SKM-1 treated with dmso at 0.1 percent for 144 hours (cell line): ENCODE measurements at regions not wholly inside any gene's neighbourhood (a gene's known extent, or its start where the extent isn't known, plus 50 kb on each side); places are given as distances from the start of the nearest gene placed in this dataset.
"Not testable (repeated sequence)": the region's sequence is repeated elsewhere in the genome, so short reads cannot be mapped to it uniquely, and the experiment has no call there.

ENCODE experiments used
- DNase-seq: peaks from one replicate; lab custom pipeline; 2025; ENCODE audit not compliant: unreplicated experiment; lab: John Stamatoyannopoulos, UW

DNA sequence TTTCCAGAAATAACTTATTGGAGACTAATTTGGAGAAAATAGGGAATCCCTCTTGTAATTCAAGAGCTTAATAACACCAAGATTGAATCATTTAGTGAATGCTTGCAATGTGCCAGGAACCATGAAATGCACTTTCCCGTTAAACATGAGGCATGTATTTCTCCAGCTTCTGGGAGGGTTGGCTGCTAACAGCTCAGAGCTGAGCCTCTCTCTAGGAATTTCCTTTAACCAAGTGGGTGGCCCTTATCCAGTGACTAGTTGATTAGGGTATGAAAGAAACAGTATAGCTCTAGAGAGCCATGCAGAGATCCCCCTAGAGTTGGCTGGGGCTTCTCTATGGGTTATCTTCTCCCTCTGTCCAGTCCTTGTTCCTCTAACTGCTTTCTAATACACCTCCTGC lies 356.4 kb upstream of the GOT2 start:
- no peak for DNase-seq

DNA sequence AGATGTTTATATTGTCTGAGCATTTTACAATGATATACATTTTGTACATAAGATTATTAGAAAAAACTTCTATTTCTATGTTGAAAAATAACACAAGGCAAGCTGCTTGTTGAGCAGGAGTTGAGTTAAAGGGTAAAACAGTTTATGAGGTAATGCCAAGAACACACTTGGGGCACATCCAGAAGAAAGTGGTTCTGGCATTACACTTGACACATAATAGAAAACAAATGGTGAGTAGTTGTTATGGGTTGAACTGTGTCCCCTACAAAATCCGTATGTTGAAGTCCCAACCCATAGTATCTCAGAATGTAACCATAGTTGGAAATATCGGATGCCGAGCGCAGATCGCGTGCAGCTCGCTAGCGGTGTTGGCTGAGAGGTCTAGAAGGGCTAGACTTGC lies 354.3 kb upstream of the GOT2 start:
- no peak for DNase-seq

DNA sequence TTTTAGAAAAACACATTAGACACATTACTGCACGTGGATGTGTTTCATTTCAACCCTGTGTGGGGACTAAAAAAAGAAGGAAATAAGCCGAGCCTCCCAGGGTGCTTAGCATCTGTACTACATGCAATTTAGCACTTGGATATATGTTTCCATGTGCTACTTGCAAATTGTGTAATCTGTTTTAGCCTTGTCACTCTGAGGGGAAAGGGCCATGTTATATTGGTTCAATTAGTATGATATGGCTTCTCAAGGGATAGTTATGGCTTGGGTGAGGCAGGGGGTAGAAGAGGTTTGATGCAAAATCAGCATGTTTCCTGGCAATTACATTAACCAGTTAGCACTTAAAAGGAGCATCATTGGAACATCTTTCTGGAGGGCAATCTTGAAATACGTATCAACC lies 353.5 kb upstream of the GOT2 start:
- DNase-seq: no peak

DNA sequence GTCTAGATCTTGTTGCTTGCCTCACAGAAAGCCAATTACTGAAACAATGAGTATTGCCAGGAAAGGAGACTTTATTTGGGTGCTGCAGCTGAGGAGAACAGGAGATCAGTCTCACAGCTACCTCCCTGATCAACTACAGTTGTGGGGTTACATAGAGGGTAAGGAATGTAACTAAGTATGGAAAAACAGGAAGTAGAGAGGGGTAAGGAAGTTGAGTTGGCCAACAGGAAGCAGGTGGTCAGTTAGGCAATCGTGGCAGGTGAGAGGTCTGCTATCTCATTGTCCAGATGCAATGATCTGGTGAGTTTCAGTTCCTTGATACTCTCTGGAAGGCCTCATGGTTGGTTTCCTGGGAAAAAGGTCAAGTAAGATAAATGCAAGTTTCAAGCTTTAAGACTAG lies 333.1 kb upstream of the GOT2 start:
- peak; percentile 96 for DNase-seq

DNA sequence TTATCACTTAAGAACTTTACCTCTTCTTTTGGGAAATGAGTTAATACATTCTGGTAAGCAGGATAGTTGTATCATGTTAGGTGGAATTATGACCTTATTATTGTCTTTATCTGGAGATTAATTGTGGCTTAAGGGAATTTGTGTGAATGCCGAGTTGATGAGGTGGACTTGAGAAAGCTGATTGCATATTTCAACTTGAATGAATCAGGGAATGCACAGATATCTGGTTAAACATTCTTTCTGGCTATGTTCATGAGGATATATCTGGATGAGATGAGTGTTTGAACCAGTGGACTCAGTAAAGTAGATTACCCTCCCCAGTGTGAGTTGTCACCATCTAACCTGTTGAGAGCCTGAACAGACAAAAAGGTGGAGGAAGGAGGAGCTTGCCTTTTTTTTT lies 326.1 kb upstream of the GOT2 start:
- DNase-seq: no peak

DNA sequence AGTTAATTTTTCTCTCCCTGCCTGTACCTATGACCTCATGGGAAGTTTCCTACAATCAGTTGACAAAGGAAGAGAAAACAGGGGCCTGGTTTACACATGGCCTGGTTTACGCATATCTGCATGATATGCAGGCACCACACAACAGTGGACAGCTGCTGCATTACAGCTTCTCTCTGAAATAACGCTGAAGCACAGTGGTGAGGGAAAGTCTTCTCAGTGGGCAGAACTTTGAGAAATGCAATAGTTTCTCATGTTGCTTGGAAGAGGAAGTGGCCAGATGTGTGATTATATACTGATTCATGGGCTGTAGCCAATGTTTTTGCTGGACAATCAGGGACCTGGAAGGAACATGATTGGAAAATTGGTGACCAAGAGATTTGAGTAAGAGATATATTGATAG lies 324.1 kb upstream of the GOT2 start:
- no peak for DNase-seq

DNA sequence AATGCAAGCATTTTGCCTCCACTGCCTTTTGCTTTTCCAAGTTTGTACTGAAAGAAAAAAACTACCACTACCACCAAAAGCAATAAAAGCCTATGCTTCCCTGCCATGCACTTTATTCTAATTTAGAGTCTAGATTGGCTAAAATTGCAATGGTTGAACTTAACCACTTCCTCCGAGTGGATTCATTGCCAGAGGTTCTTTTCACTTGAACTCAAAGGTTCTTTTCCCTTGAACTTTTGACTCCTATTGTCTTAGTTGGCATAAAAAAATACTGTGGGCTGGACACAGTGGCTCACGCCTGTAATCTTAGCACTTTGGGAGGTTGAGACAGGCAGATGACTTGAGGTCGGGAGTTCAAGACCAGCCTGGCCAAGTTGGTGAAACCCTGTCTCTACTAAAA lies 319.8 kb upstream of the GOT2 start:
- DNase-seq: no peak

DNA sequence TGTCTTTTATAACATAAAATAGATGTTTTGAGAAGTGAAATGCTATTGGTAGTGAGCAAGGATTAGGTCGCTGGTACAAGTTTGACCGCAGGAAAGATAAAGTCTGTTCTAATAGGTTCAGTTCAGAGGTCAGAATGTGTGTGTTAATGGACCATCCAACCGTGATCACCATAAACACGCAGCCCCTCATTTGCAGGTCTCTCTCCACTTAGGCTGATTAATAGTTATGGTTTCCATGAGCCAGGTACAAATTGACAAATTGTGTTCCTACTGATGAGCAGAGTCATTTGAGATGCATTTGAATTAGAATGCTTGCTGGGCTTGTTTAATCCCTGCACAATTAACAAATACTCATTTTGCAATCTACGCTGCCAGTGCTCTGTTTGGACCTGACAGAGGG lies 318.1 kb upstream of the GOT2 start:
- no peak for DNase-seq

DNA sequence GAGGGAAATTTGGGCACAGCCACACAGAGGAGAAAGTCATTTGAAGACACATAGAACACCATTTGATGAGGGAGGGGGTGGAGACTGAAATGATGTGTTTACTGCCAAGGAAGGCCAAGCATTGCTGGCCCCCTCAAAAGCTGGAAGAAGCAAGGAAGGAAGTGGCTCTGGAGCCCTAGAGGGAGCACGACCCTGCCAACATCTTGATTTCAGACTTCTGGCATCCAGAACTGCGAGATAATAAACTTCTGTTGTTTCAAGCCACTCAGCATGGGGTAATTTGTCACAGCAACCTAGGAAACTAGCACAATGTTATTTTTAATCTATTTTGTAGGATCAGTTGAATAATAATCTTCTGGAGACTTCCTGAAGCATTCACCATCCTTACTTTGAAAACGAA lies 314.8 kb upstream of the GOT2 start:
- DNase-seq: no peak

DNA sequence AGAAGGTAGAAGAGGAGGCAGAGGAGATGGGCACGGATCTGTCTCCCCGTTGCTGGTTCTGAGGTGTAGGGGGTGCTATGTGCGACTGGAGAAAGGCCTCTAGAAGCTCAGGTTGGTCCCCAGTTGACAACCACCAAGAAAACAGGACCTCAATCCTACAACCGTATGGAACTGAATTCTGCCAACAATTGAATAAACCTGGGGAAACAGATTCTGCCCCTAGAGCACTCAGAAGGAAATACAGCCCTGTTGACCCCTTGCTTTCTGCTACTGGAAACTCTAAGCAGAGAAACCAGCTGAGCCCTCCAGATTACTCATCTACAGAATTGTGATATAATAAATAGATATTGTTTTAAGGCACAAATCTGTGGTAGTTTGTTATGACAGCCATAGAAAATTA lies 313.0 kb upstream of the GOT2 start:
- no peak for DNase-seq

DNA sequence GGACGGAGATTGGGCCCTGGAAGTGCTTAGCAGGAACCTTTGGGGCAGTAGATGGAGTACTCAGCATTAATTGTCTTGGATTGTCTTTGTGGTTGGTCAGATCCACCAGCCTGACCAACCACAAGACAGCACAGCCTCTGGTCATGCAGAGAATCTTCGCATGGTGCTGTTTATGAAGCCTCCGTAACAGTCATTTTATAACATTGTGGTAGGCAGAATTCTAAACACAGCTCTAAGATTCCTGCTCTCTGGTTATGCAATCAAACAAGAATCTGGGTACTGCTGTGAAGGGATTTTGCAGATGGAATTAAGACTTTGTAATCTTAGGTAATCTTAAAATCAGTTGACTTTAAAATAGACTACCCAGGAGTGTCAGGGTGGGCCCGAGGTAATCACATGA lies 312.2 kb upstream of the GOT2 start:
- DNase-seq: no peak

DNA sequence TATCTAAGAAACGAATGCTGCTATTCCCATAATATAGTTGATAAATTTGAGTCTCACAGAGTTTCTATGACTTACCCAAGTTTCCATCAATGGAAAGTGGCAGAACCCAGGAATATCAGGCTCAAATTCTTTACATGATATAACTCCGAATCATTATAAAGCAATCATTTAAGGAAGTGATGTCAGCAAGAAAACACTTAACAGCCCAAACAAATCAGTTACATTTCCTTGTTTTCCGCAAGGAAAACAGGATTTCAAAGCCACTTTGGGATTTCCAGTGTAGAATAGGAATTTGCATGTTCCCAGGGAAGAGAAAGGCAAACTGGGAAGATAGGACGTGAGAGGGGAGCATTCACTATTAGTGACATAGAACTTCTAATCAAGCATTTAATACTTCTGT lies 311.4 kb upstream of the GOT2 start:
- no peak for DNase-seq

DNA sequence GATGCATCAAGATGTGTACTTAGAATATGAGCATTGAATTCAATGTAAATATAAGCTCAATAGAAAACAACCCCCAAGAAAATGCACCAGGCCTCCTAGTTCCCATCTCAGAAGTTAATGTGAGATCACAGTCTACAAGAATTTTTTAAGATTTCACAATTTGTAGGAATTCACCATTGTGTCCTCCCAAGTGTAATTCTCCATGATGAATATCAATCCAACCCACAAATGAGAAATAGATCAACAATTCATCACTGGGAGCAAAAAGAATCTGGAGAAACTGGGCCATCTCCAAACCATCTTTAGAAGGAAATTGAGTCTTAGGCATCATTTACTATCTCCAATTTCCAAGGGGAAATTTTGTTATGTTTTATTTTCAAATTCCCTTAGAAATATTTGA lies 310.5 kb upstream of the GOT2 start:
- no peak for DNase-seq

DNA sequence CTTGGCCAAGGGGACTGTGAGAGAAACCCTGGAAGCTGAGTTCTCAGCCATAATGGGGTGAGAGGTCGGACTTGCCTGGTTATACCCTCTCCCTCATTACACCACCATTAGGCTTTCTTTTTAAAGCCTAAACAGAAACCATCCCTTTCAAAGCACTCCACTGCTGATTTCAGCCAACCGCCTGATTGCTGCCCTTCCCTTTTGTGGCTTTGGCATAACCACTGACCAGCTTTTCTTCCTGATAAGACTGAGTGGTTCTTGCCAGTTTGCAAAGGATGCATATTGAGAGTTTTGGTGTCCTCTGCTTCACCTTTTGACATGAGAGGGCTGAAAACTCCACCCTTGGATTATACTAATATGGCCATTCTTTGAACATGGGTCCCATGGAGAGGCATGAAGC lies 308.2 kb upstream of the GOT2 start:
- no peak for DNase-seq

DNA sequence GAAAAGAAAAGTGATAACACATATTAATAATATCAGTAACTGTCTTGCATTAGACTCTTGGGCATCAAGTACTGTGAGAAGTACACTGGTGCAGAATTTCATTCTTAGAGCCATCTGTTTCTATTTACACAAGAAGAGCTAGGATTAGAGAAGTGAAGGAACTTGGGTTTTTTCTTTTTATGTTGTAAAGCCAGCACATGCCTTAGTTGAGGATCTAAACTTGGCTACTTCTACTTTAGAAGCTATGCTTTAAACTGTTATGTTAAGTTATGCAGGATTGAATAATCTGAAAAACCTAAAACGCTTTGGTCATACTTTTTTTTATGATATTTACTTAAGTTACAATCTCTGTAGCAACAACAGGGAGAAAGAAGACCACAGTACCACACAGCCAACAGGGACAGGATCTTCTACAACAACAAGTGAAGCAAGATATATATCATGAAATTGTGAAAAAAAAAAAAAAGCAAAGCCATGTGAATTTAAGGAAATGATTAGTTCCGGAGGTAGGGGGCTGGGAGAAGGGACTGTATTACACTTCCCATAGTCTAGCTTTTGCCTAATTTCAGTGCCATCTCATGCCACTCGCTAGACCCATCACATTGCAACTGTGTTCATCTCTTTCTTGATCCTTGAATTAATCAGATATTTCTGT lies 305.1 kb upstream of the GOT2 start:
- DNase-seq: no peak

DNA sequence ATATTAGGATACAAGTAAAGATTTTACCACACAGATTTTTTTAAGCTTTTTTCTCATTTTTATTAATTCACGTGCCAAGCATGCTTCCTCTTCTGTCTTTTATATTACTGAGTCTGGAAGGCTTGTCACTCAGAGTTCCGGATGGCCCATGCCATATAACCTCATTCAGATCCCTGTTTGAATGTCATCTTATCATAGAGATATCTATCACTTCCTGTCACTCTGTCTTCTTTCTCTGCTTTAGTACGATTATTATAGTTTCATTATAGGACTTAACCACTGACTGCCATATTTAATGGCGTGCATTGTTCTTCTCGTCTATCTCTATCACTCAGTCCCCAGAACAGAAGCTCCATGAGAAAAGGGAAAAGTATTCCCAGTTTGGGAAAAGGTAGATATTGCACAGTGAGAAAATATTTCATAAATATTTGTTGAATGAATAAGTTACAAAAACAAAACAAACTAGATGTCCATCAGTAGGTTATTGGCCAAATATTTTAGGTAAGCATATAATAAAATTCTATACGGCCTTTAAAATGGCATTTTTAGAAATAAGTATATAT lies 296.9 kb upstream of the GOT2 start:
- DNase-seq: no peak

DNA sequence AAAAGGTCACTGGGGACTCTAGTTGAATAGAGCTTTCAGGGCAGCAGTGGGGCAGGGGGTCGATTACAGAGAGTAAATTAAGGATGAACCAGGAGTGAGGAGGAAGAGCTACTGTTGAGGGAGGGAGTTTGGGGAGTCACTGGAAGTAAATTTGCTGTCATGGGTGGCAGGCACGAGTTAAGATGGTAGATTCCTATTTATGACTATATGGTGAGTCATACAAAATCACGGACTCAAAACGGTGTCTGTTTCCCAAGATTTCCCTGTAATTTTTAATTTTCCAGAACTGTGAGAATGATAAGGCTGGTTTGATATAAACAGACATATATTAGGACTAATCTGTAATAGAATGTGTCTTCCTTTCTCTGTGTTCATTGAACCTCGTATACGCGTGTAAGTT lies 287.6 kb upstream of the GOT2 start:
- DNase-seq: no peak

DNA sequence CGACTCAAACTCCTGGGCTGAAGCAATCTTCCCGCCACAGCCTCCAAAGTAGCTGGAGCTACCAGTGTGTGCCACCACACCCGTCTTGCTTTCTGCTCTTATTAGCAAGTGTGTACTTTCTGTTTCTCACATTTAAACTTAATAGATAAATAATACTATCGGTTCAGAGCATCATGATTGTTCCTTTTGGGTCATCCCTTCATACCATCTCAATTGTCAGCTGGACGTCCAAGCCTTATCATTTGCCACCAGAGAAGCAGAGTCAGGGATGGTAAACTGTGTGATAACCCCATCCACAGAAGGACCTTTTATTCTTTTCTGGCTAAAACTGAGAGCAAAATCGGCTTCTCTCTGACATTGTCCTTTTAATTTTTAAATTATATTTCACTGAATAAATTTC lies 279.8 kb upstream of the GOT2 start:
- DNase-seq: no peak

DNA sequence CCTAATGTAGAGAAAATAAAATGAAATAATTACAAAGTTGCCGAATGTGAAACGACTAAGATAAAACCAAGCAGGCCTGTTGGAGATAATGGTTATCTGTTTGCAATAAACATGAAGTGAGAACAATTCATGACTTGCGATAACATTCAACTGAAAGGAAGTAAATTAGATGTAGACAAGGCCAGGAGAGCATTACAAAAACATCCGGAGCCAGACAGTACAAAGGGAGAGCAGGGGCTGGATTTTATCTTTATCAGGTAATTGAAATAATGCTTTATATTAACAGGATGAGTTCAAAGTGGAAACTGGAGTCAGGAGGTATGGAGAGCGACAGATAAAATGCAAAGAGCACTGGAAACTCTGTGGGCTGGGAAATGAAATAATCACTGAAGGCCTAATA lies 265.6 kb upstream of the GOT2 start:
- no peak for DNase-seq

DNA sequence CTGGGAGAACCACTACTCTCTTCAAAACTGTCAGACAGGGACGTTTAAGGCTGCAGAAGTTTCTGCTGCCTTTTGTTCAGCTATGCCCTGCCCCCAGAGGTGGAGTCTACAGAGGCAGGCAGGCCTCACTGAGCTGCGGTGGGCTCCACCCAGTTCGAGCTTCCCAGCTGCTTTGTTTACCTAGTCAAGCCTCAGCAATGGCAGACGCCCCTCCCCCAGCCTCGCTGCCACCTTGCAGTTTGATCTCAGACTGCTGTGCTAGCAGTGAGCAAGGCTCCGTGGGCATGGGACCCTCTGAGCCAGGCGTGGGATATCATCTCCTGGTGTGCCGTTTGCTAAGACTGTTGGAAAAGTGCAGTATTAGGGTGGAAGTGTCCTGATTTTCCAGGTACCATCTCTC lies 258.6 kb upstream of the GOT2 start:
- DNase-seq: not testable (repeated sequence)

DNA sequence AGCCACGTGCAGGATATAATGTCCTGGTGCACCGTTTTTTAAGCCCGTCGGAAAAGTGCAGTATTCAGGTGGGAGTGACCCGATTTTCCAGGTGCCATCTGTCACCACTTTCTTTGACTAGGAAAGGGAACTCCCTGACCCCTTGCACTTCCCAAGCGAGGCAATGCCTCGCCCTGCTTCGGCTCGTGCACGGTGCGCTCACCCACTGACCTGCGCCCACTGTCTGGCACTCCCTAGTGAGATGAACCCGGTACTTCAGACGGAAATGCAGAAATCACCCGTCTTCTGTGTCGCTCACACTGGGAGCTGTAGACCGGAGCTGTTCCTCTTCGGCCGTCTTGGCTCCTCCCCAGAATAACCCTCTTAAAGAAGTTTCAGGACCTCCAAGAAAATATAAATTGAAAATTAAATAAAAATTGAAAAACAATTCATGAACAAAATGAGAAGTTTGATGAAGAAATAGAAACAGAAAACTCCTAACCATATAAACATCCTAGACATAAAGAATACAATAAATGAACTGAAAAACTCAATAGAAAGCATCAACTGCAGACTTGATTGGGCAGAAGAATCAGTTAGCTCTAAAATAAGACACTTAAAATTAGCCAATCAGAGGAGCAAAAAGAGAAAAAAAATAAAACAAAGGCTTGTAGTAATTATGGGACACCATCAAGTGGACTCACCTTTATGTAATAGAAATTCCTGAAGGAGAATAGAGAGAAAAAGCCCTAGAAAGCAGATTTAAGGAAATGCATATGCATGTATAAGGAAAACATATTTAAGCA lies 249.3 kb upstream of the GOT2 start:
- DNase-seq: not testable (repeated sequence)

DNA sequence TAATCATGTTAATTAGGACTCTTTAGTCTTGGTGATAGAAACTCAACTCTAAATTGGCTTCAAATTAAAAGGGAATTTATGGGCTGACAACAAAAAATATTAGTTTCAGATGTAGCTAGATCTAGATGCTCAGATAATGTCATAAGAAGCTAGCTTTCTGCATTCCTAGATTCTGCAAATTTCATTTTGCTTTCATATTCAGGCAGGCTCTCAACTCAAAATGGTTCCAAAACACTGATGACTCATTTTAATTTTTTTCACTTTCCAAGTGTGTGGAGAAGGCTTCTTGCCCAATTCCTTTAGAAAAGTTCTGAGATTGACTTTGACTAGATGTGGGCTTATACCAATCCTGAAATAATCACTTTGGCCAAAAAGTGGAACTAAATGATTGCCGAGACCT lies 236.7 kb upstream of the GOT2 start:
- no peak for DNase-seq

DNA sequence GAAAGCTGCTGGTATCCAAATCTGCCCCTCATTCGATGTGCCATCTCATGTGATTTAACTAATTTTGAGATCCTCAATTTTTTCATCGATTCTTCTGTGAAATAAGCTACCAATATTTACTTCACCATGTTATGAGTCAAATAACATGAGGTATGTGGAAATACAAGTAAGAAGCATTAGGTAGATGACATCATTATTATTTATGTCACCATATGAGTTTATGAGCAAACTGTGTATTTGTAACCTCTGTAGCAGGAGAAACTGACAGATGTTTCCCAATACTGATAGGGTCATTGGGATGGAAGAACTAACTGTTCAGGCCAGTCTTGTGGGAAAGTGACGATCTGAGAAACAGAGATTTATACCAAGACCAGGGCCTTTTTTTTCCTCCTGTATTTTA lies 229.4 kb upstream of the GOT2 start:
- DNase-seq: no peak
